ENCODE measurements at regions not wholly inside any gene's neighbourhood (a gene's known extent, or its start where the extent isn't known, plus 50 kb on each side); places are given as distances from the start of the nearest gene placed in this dataset.

DNA sequence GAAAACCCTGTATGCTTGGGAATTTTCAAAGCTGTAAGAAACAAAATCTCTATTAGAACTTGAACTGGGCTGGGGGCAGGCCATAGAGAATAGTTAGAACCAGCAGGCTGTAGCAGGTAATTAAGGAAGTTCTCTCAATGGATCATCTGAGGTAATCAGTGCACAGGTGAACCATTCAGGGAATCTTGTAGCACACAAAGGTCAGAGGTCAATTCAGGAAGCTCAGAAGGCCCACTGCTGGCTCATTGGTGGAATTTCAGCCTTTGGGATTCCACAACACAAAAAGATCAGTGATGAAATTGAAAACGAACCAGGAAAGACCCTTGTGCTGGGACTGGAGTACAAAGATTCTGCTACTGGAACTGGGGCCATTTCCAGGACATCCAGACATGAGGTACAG is 82.0 kb downstream of the TMEM168 start:
- H3K36me3 ChIP-seq, result no peaks in the 10 kb centered on the region
- H3K4me1 ChIP-seq, result peaks cover 0 to 11% (median 0%) of the 10 kb centered on the region in 9 donors
- H3K9me3 ChIP-seq, result peaks cover 0 to 5% (median 0%) of the 10 kb centered on the region in 11 donors
- intact Hi-C loops (cut with DNase I), result no loop called here
- no peaks in the 10 kb centered on the region for H3K27me3 ChIP-seq
- WGBS, 2 donors, result 46 to 47% methylated on average over 1 of the region's 1 CpG
- TF ChIP-seq CTCF (IDR thresholded peaks at IDR 0.05), result no peak
- no peak for ATAC-seq
- no peak overlapping the region for H3K27ac ChIP-seq
- H3K4me3 ChIP-seq, result no peak overlapping the region
- DNase-seq, result no peak
